ENCODE measurements at regions not wholly inside any gene's neighbourhood (a gene's known extent, or its start where the extent isn't known, plus 50 kb on each side); places are given as distances from the start of the nearest gene placed in this dataset.

DNA sequence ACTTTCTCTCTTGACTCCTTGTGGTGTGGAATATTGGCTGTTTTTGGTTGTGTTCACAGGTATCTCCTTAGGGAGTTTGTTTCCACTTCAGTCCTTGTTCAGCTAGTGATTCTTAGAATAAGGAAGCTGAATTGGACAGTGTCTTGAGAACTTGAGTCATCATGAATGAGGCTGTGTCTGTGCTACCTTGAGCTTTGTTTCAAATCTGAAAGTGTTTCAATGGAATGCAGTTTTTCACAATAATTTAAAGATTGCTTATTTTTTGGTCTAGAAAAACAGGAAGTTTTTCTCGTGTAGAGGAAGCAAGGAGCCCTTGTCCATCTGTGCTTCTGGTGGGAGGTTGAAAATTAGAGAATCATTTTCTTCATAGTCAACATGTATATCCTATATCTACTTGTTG lies 76.5 kb downstream of the ZNF518B start:
- 48% methylated on average over 1 of the region's 1 CpG for WGBS
- TF ChIP-seq, protein P1, sequence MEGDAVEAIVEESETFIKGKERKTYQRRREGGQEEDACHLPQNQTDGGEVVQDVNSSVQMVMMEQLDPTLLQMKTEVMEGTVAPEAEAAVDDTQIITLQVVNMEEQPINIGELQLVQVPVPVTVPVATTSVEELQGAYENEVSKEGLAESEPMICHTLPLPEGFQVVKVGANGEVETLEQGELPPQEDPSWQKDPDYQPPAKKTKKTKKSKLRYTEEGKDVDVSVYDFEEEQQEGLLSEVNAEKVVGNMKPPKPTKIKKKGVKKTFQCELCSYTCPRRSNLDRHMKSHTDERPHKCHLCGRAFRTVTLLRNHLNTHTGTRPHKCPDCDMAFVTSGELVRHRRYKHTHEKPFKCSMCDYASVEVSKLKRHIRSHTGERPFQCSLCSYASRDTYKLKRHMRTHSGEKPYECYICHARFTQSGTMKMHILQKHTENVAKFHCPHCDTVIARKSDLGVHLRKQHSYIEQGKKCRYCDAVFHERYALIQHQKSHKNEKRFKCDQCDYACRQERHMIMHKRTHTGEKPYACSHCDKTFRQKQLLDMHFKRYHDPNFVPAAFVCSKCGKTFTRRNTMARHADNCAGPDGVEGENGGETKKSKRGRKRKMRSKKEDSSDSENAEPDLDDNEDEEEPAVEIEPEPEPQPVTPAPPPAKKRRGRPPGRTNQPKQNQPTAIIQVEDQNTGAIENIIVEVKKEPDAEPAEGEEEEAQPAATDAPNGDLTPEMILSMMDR (IDR thresholded peaks at IDR 0.05), result no peak
- TF ChIP-seq POLR2AphosphoS5 (IDR thresholded peaks at IDR 0.05), result no peak
- TF ChIP-seq POLR2A (IDR thresholded peaks at IDR 0.05), result no peak
- intact Hi-C loops (cut with DNase I), result no loop called here
- no peak for DNase-seq (ENCODE audit: low spot score)
- no peak overlapping the region for H3K4me3 ChIP-seq
- no peaks in the 10 kb centered on the region for H3K4me1 ChIP-seq (replicated peaks)
- no peaks in the 10 kb centered on the region for H3K27me3 ChIP-seq (replicated peaks; ENCODE audit: insufficient read depth)
- H3K27ac ChIP-seq, result no peak overlapping the region
- H3K36me3 ChIP-seq, result no peaks in the 10 kb centered on the region
- H3K9me3 ChIP-seq, result no peaks in the 10 kb centered on the region

- Histone ChIP-seq H3K27me3 (replicated peaks; ENCODE audit: insufficient read depth) (no peaks in the 10 kb centered on the region), H3K27ac (no peak overlapping the region), H3K9me3 (no peaks in the 10 kb centered on the region), H3K4me3 (no peak overlapping the region), H3K4me1 (replicated peaks) (no peaks in the 10 kb centered on the region), H3K36me3 (no peaks in the 10 kb centered on the region)
- 73% methylated on average over 4 of the region's 4 CpGs for WGBS
- TF ChIP-seq, protein P1 (IDR thresholded peaks at IDR 0.05), result no peak
- TF ChIP-seq POLR2AphosphoS5 (IDR thresholded peaks at IDR 0.05) (no peak), POLR2A (IDR thresholded peaks at IDR 0.05) (no peak)
- DNase-seq (ENCODE audit: low spot score), result no peak
- intact Hi-C loops (cut with DNase I), result no loop called here
Observed at GRCh38 chr4:10371869-10372471, 85.3 kb downstream of the ZNF518B start.

- TF ChIP-seq, protein P1 (IDR thresholded peaks at IDR 0.05), result no peak
- no peak for TF ChIP-seq POLR2AphosphoS5 (IDR thresholded peaks at IDR 0.05)
- TF ChIP-seq POLR2A (IDR thresholded peaks at IDR 0.05), result no peak
- WGBS, result 79% methylated on average over 5 of the region's 5 CpGs
Observed at GRCh38 chr4:10371121-10371520, 86.1 kb downstream of the ZNF518B start.

GRCh38 chr4:10369517-10369916 lies 87.7 kb downstream of the ZNF518B start:
- no peak overlapping the region for H3K4me3 ChIP-seq
- WGBS, result 79% methylated on average over 2 of the region's 2 CpGs
- H3K9me3 ChIP-seq, result no peaks in the 10 kb centered on the region
- no peaks in the 10 kb centered on the region for H3K36me3 ChIP-seq
- DNase-seq (ENCODE audit: low spot score), result no peak
- TF ChIP-seq POLR2A (IDR thresholded peaks at IDR 0.05) (no peak), POLR2AphosphoS5 (IDR thresholded peaks at IDR 0.05) (no peak)
- TF ChIP-seq, protein P1 (IDR thresholded peaks at IDR 0.05), result no peak
- no peaks in the 10 kb centered on the region for H3K27me3 ChIP-seq (replicated peaks; ENCODE audit: insufficient read depth)
- no peaks in the 10 kb centered on the region for H3K4me1 ChIP-seq (replicated peaks)
- H3K27ac ChIP-seq, result no peak overlapping the region
- intact Hi-C loops (cut with DNase I), result no loop called here

More at GRCh38 chr4:10371121-10371520, 86.1 kb downstream of the ZNF518B start:
- DNase-seq (ENCODE audit: low spot score), result no peak
- no peak overlapping the region for H3K4me3 ChIP-seq
- H3K27me3 ChIP-seq (replicated peaks; ENCODE audit: insufficient read depth), result no peaks in the 10 kb centered on the region
- H3K36me3 ChIP-seq, result no peaks in the 10 kb centered on the region
- intact Hi-C loops (cut with DNase I), result no loop called here
- H3K4me1 ChIP-seq (replicated peaks), result no peaks in the 10 kb centered on the region
- H3K27ac ChIP-seq, result no peak overlapping the region
- no peaks in the 10 kb centered on the region for H3K9me3 ChIP-seq

DNA sequence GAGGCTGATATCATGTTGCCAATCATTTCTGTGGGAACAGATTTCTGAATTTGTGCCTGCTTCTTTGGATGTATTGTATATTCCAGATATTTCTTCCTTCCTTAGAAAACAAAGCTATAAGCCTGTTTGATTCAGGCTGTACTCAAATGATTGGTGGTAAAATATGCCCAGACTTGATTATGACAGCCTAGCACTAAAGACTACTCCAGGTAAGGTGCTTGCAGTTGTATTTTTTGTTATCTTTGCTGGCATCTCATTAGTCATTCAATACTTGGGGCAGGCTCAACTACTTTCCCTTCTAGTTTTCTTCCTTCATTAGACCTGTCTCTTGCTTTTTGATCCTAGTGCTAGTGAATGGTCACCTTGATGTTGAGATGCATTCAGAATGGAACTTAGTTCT lies 90.6 kb downstream of the ZNF518B start:
- TF ChIP-seq POLR2AphosphoS5 (IDR thresholded peaks at IDR 0.05) (no peak), POLR2A (IDR thresholded peaks at IDR 0.05) (no peak)
- TF ChIP-seq, protein P1 (IDR thresholded peaks at IDR 0.05), result no peak
- Histone ChIP-seq H3K27me3 (replicated peaks; ENCODE audit: insufficient read depth) (no peaks in the 10 kb centered on the region), H3K9me3 (no peaks in the 10 kb centered on the region), H3K36me3 (no peaks in the 10 kb centered on the region), H3K4me3 (no peak overlapping the region), H3K4me1 (replicated peaks) (no peaks in the 10 kb centered on the region), H3K27ac (no peak overlapping the region)
- intact Hi-C loops (cut with DNase I), result no loop called here
- DNase-seq (ENCODE audit: low spot score), result no peak

All from prostate gland (tissue), 2 donors.